ENCODE measurements at regions not wholly inside any gene's neighbourhood (a gene's known extent, or its start where the extent isn't known, plus 50 kb on each side); places are given as distances from the start of the nearest gene placed in this dataset.

GRCh38 chr6:78062993-78063392 lies 410.2 kb downstream of the MEI4 start (continued):
- TF ChIP-seq, protein P1, sequence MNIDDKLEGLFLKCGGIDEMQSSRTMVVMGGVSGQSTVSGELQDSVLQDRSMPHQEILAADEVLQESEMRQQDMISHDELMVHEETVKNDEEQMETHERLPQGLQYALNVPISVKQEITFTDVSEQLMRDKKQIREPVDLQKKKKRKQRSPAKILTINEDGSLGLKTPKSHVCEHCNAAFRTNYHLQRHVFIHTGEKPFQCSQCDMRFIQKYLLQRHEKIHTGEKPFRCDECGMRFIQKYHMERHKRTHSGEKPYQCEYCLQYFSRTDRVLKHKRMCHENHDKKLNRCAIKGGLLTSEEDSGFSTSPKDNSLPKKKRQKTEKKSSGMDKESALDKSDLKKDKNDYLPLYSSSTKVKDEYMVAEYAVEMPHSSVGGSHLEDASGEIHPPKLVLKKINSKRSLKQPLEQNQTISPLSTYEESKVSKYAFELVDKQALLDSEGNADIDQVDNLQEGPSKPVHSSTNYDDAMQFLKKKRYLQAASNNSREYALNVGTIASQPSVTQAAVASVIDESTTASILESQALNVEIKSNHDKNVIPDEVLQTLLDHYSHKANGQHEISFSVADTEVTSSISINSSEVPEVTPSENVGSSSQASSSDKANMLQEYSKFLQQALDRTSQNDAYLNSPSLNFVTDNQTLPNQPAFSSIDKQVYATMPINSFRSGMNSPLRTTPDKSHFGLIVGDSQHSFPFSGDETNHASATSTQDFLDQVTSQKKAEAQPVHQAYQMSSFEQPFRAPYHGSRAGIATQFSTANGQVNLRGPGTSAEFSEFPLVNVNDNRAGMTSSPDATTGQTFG (tag by site-specific recombination; IDR thresholded peaks at IDR 0.05; ENCODE audit: borderline replicate concordance) = no peak
- TF ChIP-seq ZSCAN5A (tag by site-specific recombination; IDR thresholded peaks at IDR 0.05) (no peak), ZNF704 (tag by site-specific recombination; IDR thresholded peaks at IDR 0.05) (no peak), ZNF121 (tag by site-specific recombination; IDR thresholded peaks at IDR 0.05) (no peak), ZSCAN23 (tag by site-specific recombination; IDR thresholded peaks at IDR 0.05) (no peak), ZNF24 (tag by site-specific recombination; IDR thresholded peaks at IDR 0.05) (no peak), IKZF3 (tag by site-specific recombination; IDR thresholded peaks at IDR 0.05) (no peak), ZNF560 (tag by site-specific recombination; IDR thresholded peaks at IDR 0.05; ENCODE audit: borderline replicate concordance) (no peak), ZNF423 (tag by site-specific recombination; IDR thresholded peaks at IDR 0.05) (no peak), ZNF350 (tag by site-specific recombination; IDR thresholded peaks at IDR 0.05) (no peak), INSM2 (tag by site-specific recombination; IDR thresholded peaks at IDR 0.05) (no peak)
- TF ChIP-seq, protein P2, sequence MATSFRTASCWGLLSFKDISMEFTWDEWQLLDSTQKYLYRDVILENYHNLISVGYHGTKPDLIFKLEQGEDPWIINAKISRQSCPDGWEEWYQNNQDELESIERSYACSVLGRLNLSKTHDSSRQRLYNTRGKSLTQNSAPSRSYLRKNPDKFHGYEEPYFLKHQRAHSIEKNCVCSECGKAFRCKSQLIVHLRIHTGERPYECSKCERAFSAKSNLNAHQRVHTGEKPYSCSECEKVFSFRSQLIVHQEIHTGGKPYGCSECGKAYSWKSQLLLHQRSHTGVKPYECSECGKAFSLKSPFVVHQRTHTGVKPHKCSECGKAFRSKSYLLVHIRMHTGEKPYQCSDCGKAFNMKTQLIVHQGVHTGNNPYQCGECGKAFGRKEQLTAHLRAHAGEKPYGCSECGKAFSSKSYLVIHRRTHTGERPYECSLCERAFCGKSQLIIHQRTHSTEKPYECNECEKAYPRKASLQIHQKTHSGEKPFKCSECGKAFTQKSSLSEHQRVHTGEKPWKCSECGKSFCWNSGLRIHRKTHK (tag by site-specific recombination; IDR thresholded peaks at IDR 0.05) = no peak
- TF ChIP-seq, protein P3, sequence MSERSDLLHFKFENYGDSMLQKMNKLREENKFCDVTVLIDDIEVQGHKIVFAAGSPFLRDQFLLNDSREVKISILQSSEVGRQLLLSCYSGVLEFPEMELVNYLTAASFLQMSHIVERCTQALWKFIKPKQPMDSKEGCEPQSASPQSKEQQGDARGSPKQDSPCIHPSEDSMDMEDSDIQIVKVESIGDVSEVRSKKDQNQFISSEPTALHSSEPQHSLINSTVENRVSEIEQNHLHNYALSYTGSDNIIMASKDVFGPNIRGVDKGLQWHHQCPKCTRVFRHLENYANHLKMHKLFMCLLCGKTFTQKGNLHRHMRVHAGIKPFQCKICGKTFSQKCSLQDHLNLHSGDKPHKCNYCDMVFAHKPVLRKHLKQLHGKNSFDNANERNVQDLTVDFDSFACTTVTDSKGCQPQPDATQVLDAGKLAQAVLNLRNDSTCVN (tag by site-specific recombination; optimal IDR thresholded peaks at IDR 0.05) = no peak

GRCh38 chr6:78076371-78076770 lies 423.5 kb downstream of the MEI4 start:
- H3K27ac ChIP-seq (ENCODE audit: extremely low read depth, low read depth, low read length) = no peak overlapping the region
- no peaks in the 10 kb centered on the region for H3K36me3 ChIP-seq (ENCODE audit: control insufficient read depth in 2 of 2, insufficient read depth in 1 of 2, low read length in 2 of 2)
- ChIA-PET CTCF (interaction anchor here (0.6 kb wide), 1 partner anchor 52 kb away, joined by 3 read pairs; no protein-coding TSS in a partner anchor), POLR2A (no interaction called here)
- H3K4me3 ChIP-seq (ENCODE audit: low read depth, low read length) = no peak overlapping the region
- no peaks in the 10 kb centered on the region for H3K4me1 ChIP-seq (ENCODE audit: control insufficient read depth, insufficient read depth, low read length)
- no peaks in the 10 kb centered on the region for H3K9me3 ChIP-seq (ENCODE audit: control insufficient read depth, insufficient read depth, low read depth, low read length)
- TF ChIP-seq ZNF19 (tag by site-specific recombination; IDR thresholded peaks at IDR 0.05; ENCODE audit: low read depth) (no peak), ZBTB17 (tag by site-specific recombination; IDR thresholded peaks at IDR 0.05) (no peak), YY2 (tag by site-specific recombination; IDR thresholded peaks at IDR 0.05) (no peak), HOXA7 (CRISPR knock-in tag; IDR thresholded peaks at IDR 0.05; ENCODE audit: borderline replicate concordance) (no peak), ZNF433 (tag by site-specific recombination; IDR thresholded peaks at IDR 0.05; ENCODE audit: low read depth) (no peak), SETDB1 (IDR thresholded peaks at IDR 0.05; ENCODE audit: insufficient read length, low read length) (no peak), FEZF1 (tag by site-specific recombination; IDR thresholded peaks at IDR 0.05) (no peak), ATF2 (tag by site-specific recombination; IDR thresholded peaks at IDR 0.05; ENCODE audit: low read depth) (no peak), ZNF2 (tag by site-specific recombination; IDR thresholded peaks at IDR 0.05) (no peak)
- TF ChIP-seq, protein P3 (tag by site-specific recombination; optimal IDR thresholded peaks at IDR 0.05) = no peak
- TF ChIP-seq, protein P4, sequence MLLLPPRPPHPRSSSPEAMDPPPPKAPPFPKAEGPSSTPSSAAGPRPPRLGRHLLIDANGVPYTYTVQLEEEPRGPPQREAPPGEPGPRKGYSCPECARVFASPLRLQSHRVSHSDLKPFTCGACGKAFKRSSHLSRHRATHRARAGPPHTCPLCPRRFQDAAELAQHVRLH (tag by site-specific recombination; IDR thresholded peaks at IDR 0.05) = no peak

All from HEK293 (cell line).